IMR-90 (cell line): ENCODE measurements at regions not wholly inside any gene's neighbourhood (a gene's known extent, or its start where the extent isn't known, plus 50 kb on each side); places are given as distances from the start of the nearest gene placed in this dataset.

ENCODE experiments used
- ATAC-seq: fragments of 200-7000 bp; cut with Tn5 transposase; 2 replicates; pipeline ENCODE4 v1.9.1; 2020; ENCODE audit warnings: low read depth, mild to moderate bottlenecking, moderate library complexity
- BruUV-seq: library from RNA; stranded (reverse); fragments of 400-500 nt; replicated peaks from 2 replicates; lab custom pipeline; 2021; lab: Mats Ljungman, UMichigan
- CTCF ChIA-PET: fragments of 300-600 bp; formaldehyde crosslinking; extraction: SDS; loops from one replicate; lab custom pipeline; 2021; ENCODE audit warnings: antibody characterized with exemption; lab: Yijun Ruan, JAX
- POLR2A ChIA-PET: fragments of 300-600 bp; sonication (Branson Sonifier 250); formaldehyde crosslinking; loops from one replicate; lab custom pipeline; 2022; ENCODE audit warnings: antibody characterized with exemption; ENCODE audit not compliant: unreplicated experiment; lab: Charles Lee
- DNase-seq: peaks from one replicate; pipeline ENCODE4 v3.0.0; 2013
- H2AFZ ChIP-seq: replicated peaks from 2 replicates; pipeline ENCODE3; 2013; ENCODE audit warnings: low read length, mild to moderate bottlenecking; ENCODE audit not compliant: poor library complexity
- H2AK5ac ChIP-seq: 2 replicates; pipeline ENCODE4 v1.6.1; 2013; ENCODE audit warnings: low read depth, low read length, inconsistent platforms
- H2AK9ac ChIP-seq: replicated peaks from 2 replicates; pipeline ENCODE3; 2013; ENCODE audit warnings: mild to moderate bottlenecking, low read depth, low read length, moderate library complexity; ENCODE audit not compliant: poor library complexity
- H2BK120ac ChIP-seq: 2 replicates; pipeline ENCODE4 v1.6.1; 2013; ENCODE audit warnings: low read depth, low read length, inconsistent platforms
- H2BK15ac ChIP-seq: 3 replicates; pipeline ENCODE4 v1.6.1; 2013; ENCODE audit warnings: low read depth, low read length, inconsistent platforms
- H2BK20ac ChIP-seq: 2 replicates; pipeline ENCODE4 v1.6.1; 2013; ENCODE audit warnings: low read depth, mild to moderate bottlenecking, inconsistent platforms, low read length, moderate library complexity
- H2BK5ac ChIP-seq: 2 replicates; pipeline ENCODE4 v1.6.1; 2013; ENCODE audit warnings: mild to moderate bottlenecking, low read depth, low read length, inconsistent platforms; ENCODE audit not compliant: poor library complexity, severe bottlenecking
- H3K14ac ChIP-seq: replicated peaks from 2 replicates; pipeline ENCODE4 v1.6.1; 2013; ENCODE audit warnings: low read depth, low read length, inconsistent platforms
- H3K18ac ChIP-seq: 2 replicates; pipeline ENCODE4 v1.6.1; 2013; ENCODE audit warnings: low read depth, low read length, control low read depth
- H3K23ac ChIP-seq: 2 replicates; pipeline ENCODE4 v1.6.1; 2013; ENCODE audit warnings: low read depth, low read length, inconsistent platforms
- H3K27ac ChIP-seq: 2 replicates; pipeline ENCODE4 v1.5.1; 2013; ENCODE audit warnings: mild to moderate bottlenecking, control low read depth, low read length; ENCODE audit not compliant: insufficient read depth
- H3K27me3 ChIP-seq: 2 replicates; pipeline ENCODE4 v1.6.1; 2013; ENCODE audit warnings: low read length; ENCODE audit not compliant: control insufficient read depth, insufficient read depth
- H3K36me3 ChIP-seq: 2 replicates; pipeline ENCODE4 v1.6.1; 2013; ENCODE audit warnings: low read length, mixed read lengths; ENCODE audit not compliant: control insufficient read depth, insufficient read depth
- H3K4ac ChIP-seq: 2 replicates; pipeline ENCODE4 v1.6.1; 2013; ENCODE audit warnings: low read depth, low read length, inconsistent platforms
- H3K4me1 ChIP-seq: 2 replicates; pipeline ENCODE4 v1.6.1; 2013; ENCODE audit warnings: low read length, mixed read lengths; ENCODE audit not compliant: control insufficient read depth, insufficient read depth
- H3K4me2 ChIP-seq: 2 replicates; pipeline ENCODE4 v1.6.1; 2013; ENCODE audit warnings: low read depth, mild to moderate bottlenecking, control low read depth, low read length, moderate library complexity
- H3K4me3 ChIP-seq: 2 replicates; pipeline ENCODE4 v1.5.1; 2013; ENCODE audit warnings: low read depth, mild to moderate bottlenecking, control low read depth, low read length, moderate library complexity; ENCODE audit not compliant: insufficient read depth
- H3K56ac ChIP-seq: 2 replicates; pipeline ENCODE4 v1.6.1; 2013; ENCODE audit warnings: low read length, inconsistent platforms; ENCODE audit not compliant: insufficient read depth; ENCODE audit errors: extremely low read depth
- H3K79me1 ChIP-seq, 2 experiments: 2 replicates each; pipeline ENCODE4 v1.6.1; 2013; ENCODE audit warnings: low read length in 2 of 2, inconsistent platforms in 1 of 2, low read depth in 1 of 2
- H3K9ac ChIP-seq: 2 replicates; pipeline ENCODE4 v1.6.1; 2013; ENCODE audit warnings: low read depth, low read length, control low read depth
- H3K9me1 ChIP-seq: 2 replicates; pipeline ENCODE4 v1.6.1; 2013; ENCODE audit warnings: low read length, inconsistent platforms; ENCODE audit not compliant: insufficient read depth
- H3K9me3 ChIP-seq: 2 replicates; pipeline ENCODE4 v1.6.1; 2013; ENCODE audit warnings: low read length; ENCODE audit not compliant: control insufficient read depth, insufficient read depth
- H4K20me1 ChIP-seq: 2 replicates; pipeline ENCODE4 v1.6.1; 2013; ENCODE audit warnings: low read length, inconsistent platforms; ENCODE audit not compliant: insufficient read depth
- H4K5ac ChIP-seq: 2 replicates; pipeline ENCODE4 v1.6.1; 2013; ENCODE audit warnings: mild to moderate bottlenecking, low read depth, low read length, control low read depth
- H4K8ac ChIP-seq, 2 experiments: 2 replicates each; pipeline ENCODE4 v1.6.1; 2013; ENCODE audit warnings: low read depth in 2 of 2, low read length in 2 of 2, control low read depth in 1 of 2, inconsistent platforms in 1 of 2
- H4K91ac ChIP-seq: 2 replicates; pipeline ENCODE4 v1.6.1; 2013; ENCODE audit warnings: low read depth, low read length, inconsistent platforms; ENCODE audit not compliant: insufficient read depth
- BHLHE40 ChIP-seq: fragments of 150-350 bp; IDR thresholded peaks from 2 replicates; pipeline ENCODE4 v1.6.1; 2016; ENCODE audit warnings: mild to moderate bottlenecking, low read depth, low read length
- CEBPB ChIP-seq: IDR thresholded peaks from 2 replicates; pipeline ENCODE4 v1.6.1; 2012; ENCODE audit warnings: low read depth, low read length, improper control_type of control experiment
- CTCF ChIP-seq: conservative IDR thresholded peaks from 2 replicates; pipeline ENCODE4 v1.5.1; 2012; ENCODE audit warnings: mild to moderate bottlenecking, low read depth, low read length, improper control_type of control experiment
- ELK1 ChIP-seq: fragments of 150-350 bp; IDR thresholded peaks from 2 replicates; pipeline ENCODE4 v1.6.1; 2016; ENCODE audit warnings: low read depth, mild to moderate bottlenecking, low read length, moderate library complexity, borderline replicate concordance
- MAFK ChIP-seq: IDR thresholded peaks from 2 replicates; pipeline ENCODE4 v1.6.1; 2012; ENCODE audit warnings: low read depth, low read length, improper control_type of control experiment
- MXI1 ChIP-seq: IDR thresholded peaks from 2 replicates; pipeline ENCODE4 v1.6.1; 2012; ENCODE audit warnings: low read depth, mild to moderate bottlenecking, low read length, moderate library complexity, borderline replicate concordance
- POLR2A ChIP-seq: IDR thresholded peaks from 2 replicates; pipeline ENCODE4 v1.6.1; 2012; ENCODE audit warnings: mild to moderate bottlenecking, low read depth, low read length
- RAD21 ChIP-seq: IDR thresholded peaks from 2 replicates; pipeline ENCODE4 v1.6.1; 2012; ENCODE audit warnings: low read length, improper control_type of control experiment
- RCOR1 ChIP-seq: IDR thresholded peaks from 2 replicates; pipeline ENCODE4 v1.6.1; 2012; ENCODE audit warnings: mild to moderate bottlenecking, low read length, improper control_type of control experiment; ENCODE audit not compliant: insufficient replicate concordance
- RFX5 ChIP-seq: IDR thresholded peaks from 2 replicates; pipeline ENCODE4 v1.8.0; 2012; ENCODE audit warnings: low read depth, mild to moderate bottlenecking, low read length, moderate library complexity
- SMC3 ChIP-seq: fragments of 150-350 bp; IDR thresholded peaks from 2 replicates; pipeline ENCODE4 v1.6.1; 2016; ENCODE audit warnings: low read depth, mild to moderate bottlenecking, antibody characterized with exemption, low read length, moderate library complexity
- WGBS, 2 experiments: methylation state at CpG; one replicate each; pipeline versions ENCODE4 v1.1.5 to v1.1.7; 2013; ENCODE audit warnings: missing lambda C conversion rate in 2 of 2; ENCODE audit not compliant: insufficient read length in 1 of 2; ENCODE audit errors: extremely low coverage in 2 of 2; 5-methylcytosine and 5-hydroxymethylcytosine counted together
- dilution Hi-C: fragments of 300-500 bp; cut with HindIII; formaldehyde crosslinking; loops from one replicate; pipeline ENCODE4 v1.14.3; 2018; ENCODE audit warnings: low sequenced_read_pairs; ENCODE audit not compliant: unreplicated experiment
- in situ Hi-C: fragments of 300-500 bp; cut with MboI; formaldehyde crosslinking; loops from 3 replicates; pipeline ENCODE4 v1.14.3; 2019; ENCODE audit warnings: low sequenced_read_pairs, inconsistent platforms, mixed read lengths
- intact Hi-C: fragments of 100-400 bp; cut with micrococcal nuclease; formaldehyde crosslinking; loops from 2 replicates; pipeline ENCODE4 v1.10.0; 2022

GRCh38 chr16:18037051-18037450, 299.5 kb downstream of the NPIPA8 start:
- Histone ChIP-seq H3K4me2 (no peak overlapping the region), H3K56ac (no peak overlapping the region), H2AFZ (no peak overlapping the region), H4K8ac (no peak overlapping the region), H3K4me1 (no peaks in the 10 kb centered on the region), H3K23ac (no peak overlapping the region), H3K4ac (no peak overlapping the region), H3K14ac (no peak overlapping the region), H3K4me3 (no peak overlapping the region), H3K18ac (no peak overlapping the region), H2AK9ac (no peak overlapping the region), H2BK20ac (no peak overlapping the region), H3K79me1 (no peaks in the 10 kb centered on the region), H2BK15ac (no peak overlapping the region), H3K9me1 (no peaks in the 10 kb centered on the region), H3K27ac (no peak overlapping the region), H2AK5ac (no peak overlapping the region), H3K9ac (no peak overlapping the region), H3K9me3 (peaks cover 3% of the 10 kb centered on the region; the same call in 1 of the 2 replicates), H4K5ac (no peak overlapping the region), H3K36me3 (no peaks in the 10 kb centered on the region), H2BK5ac (no peak overlapping the region), H4K91ac (no peak overlapping the region), H4K20me1 (no peaks in the 10 kb centered on the region), H2BK120ac (no peak overlapping the region), H3K27me3 (no peaks in the 10 kb centered on the region)
- no peak for DNase-seq
- BruUV-seq: no TSS peak
- intact Hi-C loops: no loop called here
- CTCF ChIA-PET: no interaction called here
- dilution Hi-C loops: no loop called here
- POLR2A ChIA-PET: no interaction called here
- ATAC-seq: no peak
- 20 to 80% methylated on average over 1 of the region's 1 CpG for WGBS, 2 experiments
- TF ChIP-seq POLR2A: no peak
- TF ChIP-seq MAFK: no peak
- no peak for TF ChIP-seq RFX5
- TF ChIP-seq BHLHE40: no peak
- TF ChIP-seq CEBPB: no peak
- TF ChIP-seq ELK1: no peak
- TF ChIP-seq MXI1: no peak
- TF ChIP-seq SMC3: no peak
- TF ChIP-seq CTCF: no peak
- TF ChIP-seq RCOR1: no peak
- TF ChIP-seq RAD21: no peak
- in situ Hi-C loops: no loop called here
